ENCODE measurements at regions not wholly inside any gene's neighbourhood (a gene's known extent, or its start where the extent isn't known, plus 50 kb on each side); places are given as distances from the start of the nearest gene placed in this dataset.

GRCh38 chr14:54299410-54300363 is 97.1 kb upstream of the CDKN3 start:
- no peak overlapping the region for H3K27ac ChIP-seq (ENCODE audit: low read depth, low read length)
- no peak for DNase-seq (ENCODE audit: insufficient read length, low spot score, missing footprints)
- no peaks in the 10 kb centered on the region for H3K9me3 ChIP-seq (ENCODE audit: low read depth, low read length)
- no peaks in the 10 kb centered on the region for H3K36me3 ChIP-seq (ENCODE audit: insufficient read depth, low read length)
- H3K4me2 ChIP-seq (ENCODE audit: insufficient read depth, low read length) = no peak overlapping the region
- H3K79me2 ChIP-seq (ENCODE audit: insufficient read depth, low read length) = no peaks in the 10 kb centered on the region
- TF ChIP-seq CTCF (IDR thresholded peaks at IDR 0.05; ENCODE audit: extremely low read depth, low read depth, low read length) = no peak
- H2AFZ ChIP-seq (ENCODE audit: low read length) = no peak overlapping the region
- H3K4me3 ChIP-seq (ENCODE audit: insufficient read depth, low read length) = no peak overlapping the region
- peaks cover 44% of the 10 kb centered on the region for H3K27me3 ChIP-seq (ENCODE audit: insufficient read depth, low read length)
- H3K4me1 ChIP-seq (ENCODE audit: insufficient read depth, low read length) = peaks cover 4% of the 10 kb centered on the region
- H4K20me1 ChIP-seq (ENCODE audit: insufficient read depth, low read length) = no peaks in the 10 kb centered on the region

DNA sequence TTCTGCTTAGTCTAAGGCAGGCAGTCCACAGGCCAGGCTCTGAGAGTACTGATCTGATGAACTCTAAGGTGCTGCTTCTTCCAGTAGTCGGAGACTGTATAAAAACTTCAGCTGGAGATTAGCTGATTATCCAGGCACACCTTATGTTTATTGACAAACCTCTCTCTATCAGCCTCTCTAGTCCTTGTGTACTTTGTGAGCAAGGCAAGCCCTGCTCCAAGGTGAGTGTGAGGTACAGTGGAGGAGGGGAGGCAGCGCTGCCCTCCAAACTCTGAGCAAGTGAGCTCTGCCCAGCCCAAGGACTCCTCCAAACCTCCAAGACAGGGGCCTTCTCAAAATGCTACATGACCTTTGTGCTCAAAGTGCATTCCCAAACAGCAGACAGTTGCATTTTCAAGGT is 95.9 kb upstream of the CDKN3 start:
- Histone ChIP-seq H3K27me3 (ENCODE audit: insufficient read depth, low read length) (peaks cover 48% of the 10 kb centered on the region), H3K79me2 (ENCODE audit: insufficient read depth, low read length) (no peaks in the 10 kb centered on the region), H2AFZ (ENCODE audit: low read length) (no peak overlapping the region), H4K20me1 (ENCODE audit: insufficient read depth, low read length) (no peaks in the 10 kb centered on the region), H3K9me3 (ENCODE audit: low read depth, low read length) (no peaks in the 10 kb centered on the region), H3K36me3 (ENCODE audit: insufficient read depth, low read length) (no peaks in the 10 kb centered on the region), H3K4me2 (ENCODE audit: insufficient read depth, low read length) (no peak overlapping the region), H3K27ac (ENCODE audit: low read depth, low read length) (no peak overlapping the region), H3K4me3 (ENCODE audit: insufficient read depth, low read length) (no peak overlapping the region), H3K4me1 (ENCODE audit: insufficient read depth, low read length) (peaks cover 4% of the 10 kb centered on the region)
- DNase-seq (ENCODE audit: insufficient read length, low spot score, missing footprints) = no peak
- no peak for TF ChIP-seq CTCF (IDR thresholded peaks at IDR 0.05; ENCODE audit: extremely low read depth, low read depth, low read length)

DNA sequence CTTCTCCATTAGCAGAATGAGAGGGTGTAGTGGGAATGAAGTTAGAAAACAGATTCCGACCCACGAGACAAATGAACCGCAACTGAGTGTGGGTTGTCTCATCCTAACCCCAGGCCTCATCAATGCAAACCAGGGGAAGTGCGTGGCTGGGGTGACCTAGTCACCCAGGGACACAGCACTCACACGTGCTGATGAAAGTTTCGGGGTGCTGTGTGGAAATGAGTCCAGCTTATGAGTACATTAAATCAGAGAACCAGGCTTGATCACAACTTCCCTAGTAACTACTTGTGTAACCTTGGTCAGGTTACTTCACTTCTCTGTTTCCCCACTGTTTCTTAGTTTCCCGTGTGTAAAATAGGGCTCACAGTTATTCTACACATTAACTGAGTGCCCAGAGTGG is 95.4 kb upstream of the CDKN3 start:
- TF ChIP-seq CTCF (IDR thresholded peaks at IDR 0.05; ENCODE audit: extremely low read depth, low read depth, low read length) = no peak
- Histone ChIP-seq H3K9me3 (ENCODE audit: low read depth, low read length) (no peaks in the 10 kb centered on the region), H4K20me1 (ENCODE audit: insufficient read depth, low read length) (no peaks in the 10 kb centered on the region), H3K27ac (ENCODE audit: low read depth, low read length) (no peak overlapping the region), H2AFZ (ENCODE audit: low read length) (no peak overlapping the region), H3K4me2 (ENCODE audit: insufficient read depth, low read length) (no peak overlapping the region), H3K79me2 (ENCODE audit: insufficient read depth, low read length) (no peaks in the 10 kb centered on the region), H3K4me1 (ENCODE audit: insufficient read depth, low read length) (peaks cover 4% of the 10 kb centered on the region), H3K27me3 (ENCODE audit: insufficient read depth, low read length) (peaks cover 48% of the 10 kb centered on the region), H3K4me3 (ENCODE audit: insufficient read depth, low read length) (no peak overlapping the region), H3K36me3 (ENCODE audit: insufficient read depth, low read length) (no peaks in the 10 kb centered on the region)
- no peak for DNase-seq (ENCODE audit: insufficient read length, low spot score, missing footprints)

GRCh38 chr14:54306806-54307205 is 90.0 kb upstream of the CDKN3 start:
- peaks cover 2% of the 10 kb centered on the region for H3K4me1 ChIP-seq (ENCODE audit: insufficient read depth, low read length)
- H2AFZ ChIP-seq (ENCODE audit: low read length) = no peak overlapping the region
- H3K27ac ChIP-seq (ENCODE audit: low read depth, low read length) = no peak overlapping the region
- no peaks in the 10 kb centered on the region for H3K36me3 ChIP-seq (ENCODE audit: insufficient read depth, low read length)
- H3K27me3 ChIP-seq (ENCODE audit: insufficient read depth, low read length) = peaks cover 47% of the 10 kb centered on the region
- H3K79me2 ChIP-seq (ENCODE audit: insufficient read depth, low read length) = no peaks in the 10 kb centered on the region
- H3K4me3 ChIP-seq (ENCODE audit: insufficient read depth, low read length) = no peak overlapping the region
- no peak for DNase-seq (ENCODE audit: insufficient read length, low spot score, missing footprints)
- H3K9me3 ChIP-seq (ENCODE audit: low read depth, low read length) = no peaks in the 10 kb centered on the region
- H4K20me1 ChIP-seq (ENCODE audit: insufficient read depth, low read length) = no peaks in the 10 kb centered on the region
- TF ChIP-seq CTCF (IDR thresholded peaks at IDR 0.05; ENCODE audit: extremely low read depth, low read depth, low read length) = no peak
- H3K4me2 ChIP-seq (ENCODE audit: insufficient read depth, low read length) = no peak overlapping the region
